ENCODE measurements at regions not wholly inside any gene's neighbourhood (a gene's known extent, or its start where the extent isn't known, plus 50 kb on each side); places are given as distances from the start of the nearest gene placed in this dataset.
"Not testable (repeated sequence)": the region's sequence is repeated elsewhere in the genome, so short reads cannot be mapped to it uniquely, and the experiment has no call there.

GRCh38 chr10:20656886-20657285 is 240.2 kb downstream of the NEBL start:
- no peak for DNase-seq

DNA sequence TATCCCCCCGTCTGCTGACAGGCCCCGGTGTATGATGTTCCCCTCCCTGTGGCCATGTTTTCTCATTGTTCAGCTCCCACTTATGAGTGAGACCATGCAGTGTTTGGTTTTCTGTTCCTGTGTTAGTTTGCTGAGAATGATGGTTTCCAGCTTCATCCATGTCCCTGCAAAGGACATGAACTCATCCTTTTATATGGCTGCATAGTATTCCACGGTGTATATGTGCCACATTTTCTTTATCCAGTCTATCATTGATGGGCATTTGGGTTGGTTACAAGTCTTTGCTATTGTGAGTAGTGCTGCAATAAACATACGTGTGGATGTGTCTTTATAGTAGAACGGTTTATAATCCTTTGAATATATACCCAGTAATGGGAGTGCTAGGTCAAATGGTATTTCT is 244.7 kb downstream of the NEBL start:
- DNase-seq: not testable (repeated sequence)

GRCh38 chr10:20648263-20648874 is 248.7 kb downstream of the NEBL start:
- DNase-seq: no peak

DNA sequence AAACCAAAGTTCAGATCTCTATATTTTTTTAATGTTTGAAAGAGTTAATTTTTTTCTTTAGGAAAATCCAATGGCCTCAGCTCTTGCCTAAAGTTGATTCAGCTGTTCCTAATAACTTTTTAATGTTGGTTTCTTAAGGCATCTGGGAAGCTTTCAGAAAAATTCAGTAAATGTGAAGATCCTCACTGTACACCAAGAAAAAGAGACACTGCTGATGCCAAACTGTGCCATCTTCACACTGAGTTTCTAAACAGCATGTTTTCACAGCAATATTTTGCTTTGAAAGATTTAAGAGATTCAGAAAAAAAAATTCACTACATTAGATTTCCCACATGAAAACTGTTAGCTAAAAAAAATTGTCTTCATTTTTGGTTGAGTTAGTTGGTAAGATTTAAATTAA is 249.4 kb downstream of the NEBL start:
- no peak for DNase-seq

GRCh38 chr10:20644421-20644820 is 252.7 kb downstream of the NEBL start:
- DNase-seq: peak in 1 of 3 donors; percentile 70

- no peak for DNase-seq
Observed at GRCh38 chr10:20641605-20642004, 255.5 kb downstream of the NEBL start.

- DNase-seq: no peak
Observed at GRCh38 chr10:20635570-20635969, 261.5 kb downstream of the NEBL start.

DNA sequence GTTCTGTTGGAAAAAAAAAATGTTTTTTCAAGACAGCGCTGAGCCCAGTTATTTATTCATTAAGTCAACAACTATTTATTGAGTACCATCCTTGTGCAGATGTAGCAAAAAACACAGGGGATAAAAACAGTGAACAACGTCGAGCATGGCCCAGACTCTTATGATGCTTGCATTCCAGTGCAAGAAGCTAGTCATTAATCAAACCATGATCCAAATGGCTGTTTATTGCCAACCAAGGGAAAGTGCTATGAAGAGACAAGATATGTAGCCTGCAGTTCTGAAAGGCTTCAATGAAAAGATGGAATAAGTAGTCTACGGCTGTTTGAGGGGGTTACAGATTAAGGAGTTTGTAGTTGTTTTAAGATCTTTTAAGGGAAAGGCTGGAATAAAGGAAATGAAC is 262.3 kb downstream of the NEBL start:
- no peak for DNase-seq

GRCh38 chr10:20633714-20634113 is 263.4 kb downstream of the NEBL start:
- DNase-seq: no peak

GRCh38 chr10:20632696-20633095 is 264.4 kb downstream of the NEBL start:
- no peak for DNase-seq

DNA sequence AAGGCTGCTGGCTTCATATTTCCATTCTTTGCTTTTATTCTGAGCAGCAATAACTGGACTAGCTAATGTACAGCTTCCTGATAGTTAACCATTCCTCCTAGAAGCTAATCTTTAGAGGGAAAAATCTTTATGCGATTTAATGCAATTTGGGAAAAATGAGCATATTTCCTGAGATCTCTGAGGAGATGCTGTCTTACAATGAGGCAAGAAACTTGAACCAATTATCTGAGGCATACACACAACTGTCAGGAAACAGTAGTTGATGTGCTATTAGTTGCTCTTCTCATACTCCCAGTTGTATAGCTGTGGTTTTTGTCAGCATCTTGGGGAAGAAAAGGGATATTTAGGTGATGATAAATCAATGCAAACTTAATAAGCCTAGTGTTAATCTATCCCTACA is 265.9 kb downstream of the NEBL start:
- DNase-seq: no peak

- DNase-seq: no peak
Observed at GRCh38 chr10:20630092-20630643, 266.9 kb downstream of the NEBL start.

- no peak for DNase-seq
Observed at GRCh38 chr10:20627946-20628507, 269.1 kb downstream of the NEBL start.

DNA sequence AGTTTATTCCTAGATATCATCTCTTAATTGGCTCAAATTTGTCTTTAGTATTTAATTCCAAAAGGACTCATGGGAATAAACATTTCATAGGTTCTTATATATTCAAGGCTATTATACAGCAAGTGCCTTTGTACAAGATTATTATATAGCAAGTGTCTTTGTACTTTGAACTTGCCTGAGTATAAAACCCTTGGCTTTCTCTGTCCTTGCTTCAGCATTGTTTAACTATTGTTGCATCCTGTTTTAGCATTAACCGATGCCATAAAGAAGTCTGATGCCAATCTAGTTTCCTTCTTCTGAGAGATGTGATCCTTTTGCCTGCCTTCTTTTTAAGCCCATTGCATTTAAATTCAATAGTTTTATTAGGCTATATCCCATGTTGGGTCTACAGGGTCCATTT is 270.0 kb downstream of the NEBL start:
- DNase-seq: no peak

DNA sequence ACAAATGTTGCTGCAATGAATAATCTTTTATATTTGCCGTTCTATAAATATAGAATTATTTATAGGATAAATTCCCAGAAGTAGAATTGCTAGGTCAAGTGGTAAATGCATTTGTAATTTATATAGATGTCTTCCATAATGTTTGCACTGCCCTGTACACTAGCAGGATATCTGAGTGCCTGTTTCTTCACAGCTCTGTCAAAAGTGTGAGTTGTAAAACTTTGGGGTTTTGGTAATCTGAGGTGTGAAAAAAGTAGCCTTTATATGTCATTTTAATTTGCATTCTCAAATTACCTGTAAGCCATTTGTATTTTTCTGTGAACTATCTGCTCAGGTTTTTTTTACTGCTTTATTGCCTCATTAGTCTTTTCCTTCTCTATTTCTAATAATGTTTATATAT is 271.2 kb downstream of the NEBL start:
- no peak for DNase-seq

- DNase-seq: peak; percentile 51 to 85 (median 81)
Observed at GRCh38 chr10:20624642-20625041, 272.5 kb downstream of the NEBL start.

DNA sequence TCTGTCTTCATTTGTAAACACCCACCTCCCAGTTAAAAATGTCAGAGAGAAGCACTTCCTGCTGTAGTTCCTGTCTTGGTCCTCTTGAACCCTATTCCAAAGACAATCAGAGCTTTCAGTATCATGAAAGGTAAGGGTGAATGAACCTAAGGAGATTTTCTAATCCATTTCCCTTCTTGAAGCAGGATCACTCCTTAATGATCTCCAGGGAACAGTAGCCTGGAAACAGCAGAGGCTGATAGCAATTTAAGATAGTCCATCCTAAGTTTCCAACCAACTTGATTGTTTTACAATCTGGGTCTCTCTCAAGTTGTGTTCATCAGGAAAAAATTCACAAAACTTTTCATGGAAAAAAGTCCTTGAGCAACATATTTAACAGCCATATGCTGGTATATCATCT is 273.6 kb downstream of the NEBL start:
- DNase-seq: peak in 1 of 3 donors; percentile 63

- DNase-seq: peak in 2 of 3 donors; percentile 78 to 87
Observed at GRCh38 chr10:20622531-20623211, 274.4 kb downstream of the NEBL start.

DNA sequence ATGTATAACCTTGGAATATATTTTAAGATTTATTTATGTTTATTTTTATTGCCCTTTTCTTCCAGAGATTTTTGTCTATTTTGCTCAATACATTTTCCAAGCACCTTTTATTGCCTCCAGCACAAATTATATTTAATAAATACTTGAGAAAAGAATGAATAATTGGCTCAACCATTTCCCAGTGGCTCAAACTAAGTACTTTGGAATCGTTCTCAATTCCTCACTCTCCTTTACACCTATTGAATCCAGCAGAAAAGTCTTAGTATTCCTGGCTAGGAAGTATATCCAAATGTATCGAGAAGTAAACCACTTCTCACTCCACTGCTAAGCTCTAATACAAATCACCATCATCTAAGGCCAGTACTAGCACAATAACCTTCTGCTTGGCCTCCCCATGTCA is 276.1 kb downstream of the NEBL start:
- peak in 1 of 3 donors; percentile 53 for DNase-seq

DNA sequence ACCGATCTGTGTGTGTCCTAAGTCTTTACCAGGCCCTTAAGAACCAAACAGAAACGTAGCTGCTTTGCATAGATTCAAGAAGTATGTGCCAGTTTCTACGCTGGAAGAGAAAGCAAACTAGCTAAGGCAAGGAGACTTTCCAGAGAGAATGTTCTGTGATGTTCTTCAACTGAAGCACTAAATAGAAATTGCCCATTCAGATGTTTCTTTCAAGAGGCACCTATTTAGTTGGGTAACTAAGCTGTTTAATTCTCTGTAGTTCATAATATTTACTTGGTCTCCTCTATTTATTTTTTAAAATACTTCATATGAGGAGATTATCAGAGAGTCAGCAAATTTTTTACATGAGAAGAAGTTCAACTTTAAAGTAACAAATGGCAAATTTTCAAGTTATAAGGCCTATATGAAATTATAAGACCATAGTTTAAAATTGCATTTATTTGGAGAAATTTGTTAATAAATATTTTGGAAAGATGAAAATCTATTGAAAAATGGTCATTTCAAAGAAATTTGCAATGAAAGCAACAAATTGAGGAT is 279.0 kb downstream of the NEBL start:
- DNase-seq: no peak

DNA sequence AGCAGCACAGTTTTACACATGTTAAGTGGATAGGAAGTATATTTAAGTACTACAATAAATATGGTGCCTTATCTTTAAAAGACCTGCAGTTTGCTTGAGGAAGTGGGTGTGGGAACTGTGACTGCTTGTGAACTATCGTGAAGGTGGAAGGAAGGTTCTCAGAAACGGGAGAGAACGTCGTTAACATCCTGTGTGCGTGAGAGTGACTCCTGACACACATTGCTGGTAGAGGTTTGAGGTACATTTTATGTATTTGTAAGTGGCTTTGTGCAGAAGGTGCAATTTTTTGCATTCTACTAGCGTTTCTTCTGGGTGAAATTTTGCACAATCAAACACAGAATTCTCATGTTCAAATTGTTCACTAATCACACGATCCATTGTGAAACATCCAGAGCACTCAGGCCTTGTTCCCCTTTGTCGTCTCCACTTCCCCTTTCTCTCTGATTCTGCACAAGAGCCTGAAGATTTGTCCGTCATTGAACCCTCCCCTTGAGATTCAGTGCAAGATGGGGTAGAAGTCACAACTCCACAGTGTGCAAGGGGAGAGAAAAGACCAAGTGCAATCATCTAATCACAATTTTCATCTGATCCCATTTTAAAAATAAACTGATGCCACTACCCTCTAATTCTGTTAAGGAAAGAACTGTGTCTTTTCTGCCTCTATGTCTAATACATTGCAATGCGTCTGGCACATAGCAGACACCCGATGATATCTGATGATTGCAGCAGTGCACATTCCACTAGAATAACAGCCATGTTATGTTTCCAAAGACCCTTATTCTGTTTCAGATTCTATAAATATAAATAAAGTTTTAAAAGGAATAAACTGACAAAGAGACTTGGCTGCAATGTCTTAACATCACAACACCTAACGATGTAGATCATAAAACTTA is 279.9 kb downstream of the NEBL start:
- no peak for DNase-seq
